PC-3 (cell line): ENCODE measurements at regions not wholly inside any gene's neighbourhood (a gene's known extent, or its start where the extent isn't known, plus 50 kb on each side); places are given as distances from the start of the nearest gene placed in this dataset.

ENCODE experiments used
- ATAC-seq: fragments of 200-7000 bp; cut with Tn5 transposase; 2 replicates; pipeline ENCODE4 v1.9.1; 2020; ENCODE audit warnings: mild to moderate bottlenecking, moderate library complexity
- BruUV-seq: library from RNA; stranded (reverse); fragments of 400-500 nt; replicated peaks from 2 replicates; lab custom pipeline; 2021; lab: Mats Ljungman, UMichigan
- CTCF ChIA-PET: fragments of 300-600 bp; sonication (Branson Sonifier 250); formaldehyde crosslinking; loops from one replicate; lab custom pipeline; 2022; ENCODE audit warnings: antibody characterized with exemption; lab: Charles Lee
- POLR2A ChIA-PET: fragments of 300-600 bp; sonication (Branson Sonifier 250); formaldehyde crosslinking; loops from one replicate; lab custom pipeline; 2022; ENCODE audit warnings: antibody characterized with exemption; ENCODE audit not compliant: unreplicated experiment; lab: Charles Lee
- DNase-seq: peaks from one replicate; pipeline ENCODE4 v3.0.0-alpha.2; 2015
- H2AFZ ChIP-seq: fragments of 300-600 bp; sonication (generic); 2 replicates; pipeline ENCODE4 v1.6.0; 2016; ENCODE audit warnings: antibody characterized with exemption, low read length
- H3F3A ChIP-seq: fragments of 300-600 bp; sonication (generic); one replicate; pipeline ENCODE4 v1.6.0; 2017; ENCODE audit warnings: antibody characterized with exemption, low read length, control low read depth, mild to moderate bottlenecking; ENCODE audit not compliant: unreplicated experiment
- H3K27ac ChIP-seq: fragments of 300-600 bp; sonication (generic); 2 replicates; pipeline ENCODE4 v1.5.1; 2016; ENCODE audit warnings: mild to moderate bottlenecking, low read length
- H3K27me3 ChIP-seq: fragments of 300-600 bp; sonication (generic); 2 replicates; pipeline ENCODE4 v1.6.1; 2016; ENCODE audit warnings: low read length, mixed read lengths
- H3K36me3 ChIP-seq: fragments of 300-600 bp; sonication (generic); 2 replicates; pipeline ENCODE4 v1.6.1; 2016; ENCODE audit warnings: low read depth, mixed run types, low read length, mixed read lengths
- H3K4me1 ChIP-seq: fragments of 300-600 bp; sonication (generic); 2 replicates; pipeline ENCODE4 v1.5.1; 2016; ENCODE audit warnings: low read length; ENCODE audit not compliant: insufficient read depth
- H3K4me2 ChIP-seq: fragments of 300-600 bp; sonication (generic); 2 replicates; pipeline ENCODE4 v1.6.0; 2016; ENCODE audit warnings: low read length
- H3K4me3 ChIP-seq: fragments of 300-600 bp; sonication (generic); 2 replicates; pipeline ENCODE4 v1.5.1; 2016; ENCODE audit warnings: mild to moderate bottlenecking, low read length, mixed read lengths
- H3K79me2 ChIP-seq: fragments of 300-600 bp; sonication (generic); 2 replicates; pipeline ENCODE4 v1.6.1; 2017; ENCODE audit warnings: low read length, mixed read lengths
- H3K9ac ChIP-seq: fragments of 300-600 bp; sonication (generic); 2 replicates; pipeline ENCODE4 v1.6.0; 2016; ENCODE audit warnings: mild to moderate bottlenecking, low read length
- H3K9me2 ChIP-seq: fragments of 300-600 bp; sonication (generic); replicated peaks from 2 replicates; pipeline ENCODE4 v1.6.1; 2016; ENCODE audit warnings: mixed run types, low read length, mixed read lengths
- H3K9me3 ChIP-seq: fragments of 300-600 bp; sonication (generic); 2 replicates; pipeline ENCODE4 v1.6.1; 2016; ENCODE audit warnings: low read length, mixed read lengths
- H4K20me1 ChIP-seq: fragments of 300-600 bp; sonication (generic); 2 replicates; pipeline ENCODE4 v1.6.1; 2016; ENCODE audit warnings: low read length, mixed read lengths
- EZH2 ChIP-seq: fragments of 300-600 bp; sonication (generic); IDR thresholded peaks from one replicate; pipeline ENCODE4 v1.6.1; 2017; ENCODE audit warnings: antibody characterized with exemption, mild to moderate bottlenecking, low read length; ENCODE audit not compliant: unreplicated experiment
- EZH2phosphoT487 ChIP-seq: fragments of 300-600 bp; sonication (generic); IDR thresholded peaks from 2 replicates; pipeline ENCODE4 v1.6.1; 2018; ENCODE audit warnings: mild to moderate bottlenecking, antibody characterized with exemption, low read length, borderline replicate concordance
- intact Hi-C: fragments of 100-400 bp; cut with micrococcal nuclease; formaldehyde crosslinking; loops from 2 replicates; pipeline ENCODE4 v1.9.0; 2023
- TF ChIP-seq, protein P1 (sequence below): fragments of 300-600 bp; sonication (generic); conservative IDR thresholded peaks from 2 replicates; pipeline ENCODE4 v1.5.1; 2017; ENCODE audit warnings: antibody characterized with exemption, low read depth, mild to moderate bottlenecking, low read length

GRCh38 chr7:35524112-35524804 lies 170.7 kb downstream of the HERPUD2 start:
- H3K9ac ChIP-seq: no peak overlapping the region
- no peak overlapping the region for H3K4me3 ChIP-seq
- TF ChIP-seq EZH2phosphoT487: no peak
- no peak for TF ChIP-seq EZH2
- TF ChIP-seq, protein P1, sequence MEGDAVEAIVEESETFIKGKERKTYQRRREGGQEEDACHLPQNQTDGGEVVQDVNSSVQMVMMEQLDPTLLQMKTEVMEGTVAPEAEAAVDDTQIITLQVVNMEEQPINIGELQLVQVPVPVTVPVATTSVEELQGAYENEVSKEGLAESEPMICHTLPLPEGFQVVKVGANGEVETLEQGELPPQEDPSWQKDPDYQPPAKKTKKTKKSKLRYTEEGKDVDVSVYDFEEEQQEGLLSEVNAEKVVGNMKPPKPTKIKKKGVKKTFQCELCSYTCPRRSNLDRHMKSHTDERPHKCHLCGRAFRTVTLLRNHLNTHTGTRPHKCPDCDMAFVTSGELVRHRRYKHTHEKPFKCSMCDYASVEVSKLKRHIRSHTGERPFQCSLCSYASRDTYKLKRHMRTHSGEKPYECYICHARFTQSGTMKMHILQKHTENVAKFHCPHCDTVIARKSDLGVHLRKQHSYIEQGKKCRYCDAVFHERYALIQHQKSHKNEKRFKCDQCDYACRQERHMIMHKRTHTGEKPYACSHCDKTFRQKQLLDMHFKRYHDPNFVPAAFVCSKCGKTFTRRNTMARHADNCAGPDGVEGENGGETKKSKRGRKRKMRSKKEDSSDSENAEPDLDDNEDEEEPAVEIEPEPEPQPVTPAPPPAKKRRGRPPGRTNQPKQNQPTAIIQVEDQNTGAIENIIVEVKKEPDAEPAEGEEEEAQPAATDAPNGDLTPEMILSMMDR: no peak
- H3K4me2 ChIP-seq: peak overlapping the region; percentile 51
- H3K27ac ChIP-seq: no peak overlapping the region
- H3F3A ChIP-seq: no peaks in the 10 kb centered on the region
- DNase-seq (peak; percentile 80), ATAC-seq (peak; percentile 78)
- no peaks in the 10 kb centered on the region for H3K79me2 ChIP-seq
- no peaks in the 10 kb centered on the region for H3K36me3 ChIP-seq
- H3K27me3 ChIP-seq: no peaks in the 10 kb centered on the region
- BruUV-seq: no TSS peak
- ChIA-PET CTCF (interaction anchor here (0.6 kb wide), 1 partner anchor 99 kb away, joined by 6 read pairs; no protein-coding TSS in a partner anchor), POLR2A (no interaction called here)
- no peak overlapping the region for H2AFZ ChIP-seq
- no peaks in the 10 kb centered on the region for H3K9me2 ChIP-seq
- no peaks in the 10 kb centered on the region for H4K20me1 ChIP-seq
- H3K4me1 ChIP-seq: peaks cover 16% of the 10 kb centered on the region
- no peaks in the 10 kb centered on the region for H3K9me3 ChIP-seq
- intact Hi-C loops: loop anchor here (5.0 kb wide), 2 partner anchors 332 to 447 kb away; no protein-coding TSS in a partner anchor

- POLR2A ChIA-PET: no interaction called here
- no peak for DNase-seq
- intact Hi-C loops: loop anchor here (5.0 kb wide), 2 partner anchors 331 to 446 kb away; no protein-coding TSS in a partner anchor
- H3K9ac ChIP-seq: no peak overlapping the region
- no peak overlapping the region for H3K4me2 ChIP-seq
- no peaks in the 10 kb centered on the region for H3K9me3 ChIP-seq
- TF ChIP-seq EZH2: no peak
- TF ChIP-seq, protein P1: no peak
- H3K36me3 ChIP-seq: no peaks in the 10 kb centered on the region
- no peaks in the 10 kb centered on the region for H3F3A ChIP-seq
- BruUV-seq: no TSS peak
- no peak overlapping the region for H3K27ac ChIP-seq
- no peak for ATAC-seq
- CTCF ChIA-PET: interaction anchor here (0.6 kb wide), 1 partner anchor 98 kb away, joined by 6 read pairs; no protein-coding TSS in a partner anchor
- no peaks in the 10 kb centered on the region for H3K9me2 ChIP-seq
- H3K79me2 ChIP-seq: no peaks in the 10 kb centered on the region
- peaks cover 8% of the 10 kb centered on the region for H3K27me3 ChIP-seq
- no peak overlapping the region for H3K4me3 ChIP-seq
- H3K4me1 ChIP-seq: peaks cover 16% of the 10 kb centered on the region
- no peak overlapping the region for H2AFZ ChIP-seq
- no peaks in the 10 kb centered on the region for H4K20me1 ChIP-seq
Observed at GRCh38 chr7:35523292-35523691, 171.6 kb downstream of the HERPUD2 start.

DNA sequence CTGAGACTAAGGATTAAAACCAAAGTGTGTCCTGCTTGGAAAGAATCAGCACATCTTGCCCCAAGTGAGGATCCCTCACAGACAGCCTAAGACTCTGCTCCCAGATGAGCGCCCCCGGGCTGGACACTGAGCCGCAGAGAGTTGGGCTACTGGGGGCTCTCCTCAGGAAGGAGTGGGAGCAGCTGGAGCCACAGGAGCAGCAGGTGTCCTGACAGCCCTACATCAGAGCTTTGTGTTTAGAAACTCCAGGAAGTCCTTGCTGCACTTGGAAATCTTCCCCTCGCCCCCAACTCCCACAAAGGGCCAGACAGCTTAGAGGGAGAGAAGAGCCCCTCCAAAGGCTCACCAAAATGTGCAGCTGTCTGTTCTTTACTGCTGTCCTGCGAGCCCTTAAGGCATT lies 172.2 kb downstream of the HERPUD2 start:
- H3K4me2 ChIP-seq: no peak overlapping the region
- ChIA-PET CTCF (no interaction called here), POLR2A (no interaction called here)
- no peak overlapping the region for H3K4me3 ChIP-seq
- peaks cover 16% of the 10 kb centered on the region for H3K4me1 ChIP-seq
- no TSS peak for BruUV-seq
- intact Hi-C loops: loop anchor here (5.0 kb wide), 2 partner anchors 330 to 445 kb away; no protein-coding TSS in a partner anchor
- H3K27ac ChIP-seq: no peak overlapping the region
- DNase-seq (no peak), ATAC-seq (no peak)
- no peaks in the 10 kb centered on the region for H3F3A ChIP-seq
- TF ChIP-seq EZH2 (no peak), EZH2phosphoT487 (no peak)
- TF ChIP-seq, protein P1: no peak
- H3K9ac ChIP-seq: no peak overlapping the region
- H2AFZ ChIP-seq: no peak overlapping the region
- no peaks in the 10 kb centered on the region for H4K20me1 ChIP-seq
- no peaks in the 10 kb centered on the region for H3K9me2 ChIP-seq
- no peaks in the 10 kb centered on the region for H3K36me3 ChIP-seq
- H3K79me2 ChIP-seq: no peaks in the 10 kb centered on the region
- H3K27me3 ChIP-seq: peaks cover 14% of the 10 kb centered on the region
- H3K9me3 ChIP-seq: no peaks in the 10 kb centered on the region
